Right cardiac atrium (tissue), 5 donors: ENCODE measurements at regions not wholly inside any gene's neighbourhood (a gene's known extent, or its start where the extent isn't known, plus 50 kb on each side); places are given as distances from the start of the nearest gene placed in this dataset.
A peak's percentile ranks its signal among the peaks of the same experiment; 100 is the strongest.

Experiments
- ATAC-seq, 2 donors: fragments of 200-7000 bp; cut with Tn5 transposase; one replicate each; pipeline versions ENCODE4 v1.8.0 to v1.9.1; 2020; ENCODE audit warnings: moderate library complexity in 2 of 2, mild to moderate bottlenecking in 1 of 2
- DNase-seq, 3 donors: peaks; one replicate each; pipeline ENCODE4 v3.0.0-alpha.2; 2020
- H3K27ac ChIP-seq: one replicate; pipeline ENCODE4 v1.5.1; 2013; ENCODE audit warnings: mild to moderate bottlenecking, low read length, control low read depth, moderate library complexity
- H3K27me3 ChIP-seq: one replicate; pipeline ENCODE4 v1.6.1; 2013; ENCODE audit not compliant: control insufficient read depth, insufficient read depth
- H3K4me1 ChIP-seq: one replicate; pipeline ENCODE4 v1.6.1; 2013; ENCODE audit warnings: low read length; ENCODE audit not compliant: control insufficient read depth, insufficient read depth
- H3K4me3 ChIP-seq: one replicate; pipeline ENCODE4 v1.5.1; 2013; ENCODE audit warnings: low read length, control low read depth
- H3K9me3 ChIP-seq: one replicate; pipeline ENCODE4 v1.6.1; 2013; ENCODE audit warnings: low read length; ENCODE audit not compliant: control insufficient read depth
- WGBS: extraction: QIAGEN DNeasy Blood & Tissue Kit; methylation state at CpG from one replicate; pipeline ENCODE4 v1.1.7; 2013; 5-methylcytosine and 5-hydroxymethylcytosine counted together
- intact Hi-C, 4 donors: fragments of 100-400 bp; cut with DNase I; formaldehyde crosslinking; loops; one replicate each; pipeline versions ENCODE4 v1.11.0 to v1.14.0; 2022 to 2023
- donor health status: healthy with polysubstance abuse.
- donor health status: DM: no; HTN: yes; CAD: no.
- donor health status: DM: no; HTN: no; CAD: no.
- donor health status: DM: no; HTN: yes; CAD: no; lungs with severe emphysema.
- donor health status: DM: yes; HTN: yes; CAD: no.

- Histone ChIP-seq H3K4me1 (no peaks in the 10 kb centered on the region), H3K27me3 (no peaks in the 10 kb centered on the region), H3K9me3 (no peaks in the 10 kb centered on the region), H3K27ac (no peak overlapping the region), H3K4me3 (no peak overlapping the region)
- ATAC-seq (no peak), DNase-seq (no peak)
- 67% methylated on average over 3 of the region's 3 CpGs for WGBS
- intact Hi-C loops, result no loop called here
Observed at GRCh38 chr9:118303216-118303615, 599.0 kb downstream of the TLR4 start.

GRCh38 chr9:118305331-118305730, 601.1 kb downstream of the TLR4 start:
- no peaks in the 10 kb centered on the region for H3K27me3 ChIP-seq
- no peak for DNase-seq
- no peaks in the 10 kb centered on the region for H3K4me1 ChIP-seq
- ATAC-seq, result no peak
- intact Hi-C loops, result no loop called here
- no peak overlapping the region for H3K4me3 ChIP-seq
- WGBS, result 50% methylated on average over 1 of the region's 1 CpG
- no peak overlapping the region for H3K27ac ChIP-seq
- no peaks in the 10 kb centered on the region for H3K9me3 ChIP-seq

GRCh38 chr9:118306801-118307200, 602.6 kb downstream of the TLR4 start:
- H3K4me1 ChIP-seq, result no peaks in the 10 kb centered on the region
- H3K27me3 ChIP-seq, result no peaks in the 10 kb centered on the region
- H3K27ac ChIP-seq, result no peak overlapping the region
- ATAC-seq, result no peak
- no peak overlapping the region for H3K4me3 ChIP-seq
- no peak for DNase-seq
- no peaks in the 10 kb centered on the region for H3K9me3 ChIP-seq
- intact Hi-C loops, result no loop called here
- WGBS, result 45% methylated on average over 3 of the region's 3 CpGs

- Histone ChIP-seq H3K4me3 (no peak overlapping the region), H3K9me3 (no peaks in the 10 kb centered on the region), H3K27ac (no peak overlapping the region), H3K4me1 (no peaks in the 10 kb centered on the region), H3K27me3 (no peaks in the 10 kb centered on the region)
- ATAC-seq, result no peak
- intact Hi-C loops, result no loop called here
- DNase-seq, result no peak
- WGBS, result 59% methylated on average over 3 of the region's 3 CpGs
Observed at GRCh38 chr9:118313965-118314364, 609.8 kb downstream of the TLR4 start.

- no peaks in the 10 kb centered on the region for H3K4me1 ChIP-seq
- no peak overlapping the region for H3K4me3 ChIP-seq
- intact Hi-C loops, result no loop called here
- no peak for DNase-seq
- no peak for ATAC-seq
- 76% methylated on average over 2 of the region's 2 CpGs for WGBS
- H3K27me3 ChIP-seq, result no peaks in the 10 kb centered on the region
- no peaks in the 10 kb centered on the region for H3K9me3 ChIP-seq
- H3K27ac ChIP-seq, result no peak overlapping the region
Observed at GRCh38 chr9:118316831-118317343, 612.7 kb downstream of the TLR4 start.

- Histone ChIP-seq H3K9me3 (no peaks in the 10 kb centered on the region), H3K27ac (no peak overlapping the region), H3K4me3 (no peak overlapping the region), H3K4me1 (no peaks in the 10 kb centered on the region), H3K27me3 (no peaks in the 10 kb centered on the region)
- 44% methylated on average over 1 of the region's 1 CpG for WGBS
- intact Hi-C loops, result no loop called here
- DNase-seq, result peak; percentile 22 to 70 (median 68)
- peak in 1 of 2 donors; percentile 69 for ATAC-seq
Observed at GRCh38 chr9:118318770-118319431, 614.7 kb downstream of the TLR4 start.

GRCh38 chr9:118321788-118322187, 617.6 kb downstream of the TLR4 start:
- DNase-seq (no peak), ATAC-seq (no peak)
- 64% methylated on average over 1 of the region's 1 CpG for WGBS
- Histone ChIP-seq H3K4me3 (no peak overlapping the region), H3K4me1 (no peaks in the 10 kb centered on the region), H3K9me3 (no peaks in the 10 kb centered on the region), H3K27me3 (no peaks in the 10 kb centered on the region), H3K27ac (no peak overlapping the region)
- intact Hi-C loops, result no loop called here

GRCh38 chr9:118324706-118325105, 620.5 kb downstream of the TLR4 start:
- Histone ChIP-seq H3K27ac (no peak overlapping the region), H3K4me1 (no peaks in the 10 kb centered on the region), H3K27me3 (no peaks in the 10 kb centered on the region), H3K9me3 (no peaks in the 10 kb centered on the region), H3K4me3 (no peak overlapping the region)
- DNase-seq, result no peak
- ATAC-seq, result no peak
- 79% methylated on average over 2 of the region's 2 CpGs for WGBS
- intact Hi-C loops, result no loop called here

- Histone ChIP-seq H3K4me3 (no peak overlapping the region), H3K9me3 (no peaks in the 10 kb centered on the region), H3K27me3 (no peaks in the 10 kb centered on the region), H3K27ac (no peak overlapping the region), H3K4me1 (no peaks in the 10 kb centered on the region)
- no peak for DNase-seq
- WGBS, result 75% methylated on average over 2 of the region's 2 CpGs
- no peak for ATAC-seq
- intact Hi-C loops, result no loop called here
Observed at GRCh38 chr9:118325757-118326156, 621.6 kb downstream of the TLR4 start.

GRCh38 chr9:118326326-118326725, 622.1 kb downstream of the TLR4 start:
- H3K27ac ChIP-seq, result no peak overlapping the region
- H3K27me3 ChIP-seq, result no peaks in the 10 kb centered on the region
- H3K4me1 ChIP-seq, result no peaks in the 10 kb centered on the region
- intact Hi-C loops, result no loop called here
- ATAC-seq (no peak), DNase-seq (no peak)
- WGBS, result 88% methylated on average over 5 of the region's 5 CpGs
- no peaks in the 10 kb centered on the region for H3K9me3 ChIP-seq
- H3K4me3 ChIP-seq, result no peak overlapping the region

- no peak for ATAC-seq
- intact Hi-C loops, result no loop called here
- WGBS, result 63% methylated on average over 10 of the region's 10 CpGs
Observed at GRCh38 chr9:118330191-118330986, 626.2 kb downstream of the TLR4 start.

More at GRCh38 chr9:118330191-118330986, 626.2 kb downstream of the TLR4 start:
- no peaks in the 10 kb centered on the region for H3K27me3 ChIP-seq
- H3K27ac ChIP-seq, result no peak overlapping the region
- H3K4me1 ChIP-seq, result no peaks in the 10 kb centered on the region
- H3K4me3 ChIP-seq, result no peak overlapping the region
- DNase-seq, result no peak
- H3K9me3 ChIP-seq, result no peaks in the 10 kb centered on the region
